NCI-H1436 (cell line): ENCODE measurements at regions not wholly inside any gene's neighbourhood (a gene's known extent, or its start where the extent isn't known, plus 50 kb on each side); places are given as distances from the start of the nearest gene placed in this dataset.

Experiments
- DNase-seq: peaks from one replicate; lab custom pipeline; 2025; lab: John Stamatoyannopoulos, UW

GRCh38 chr4:28675582-28675981 is 1814.9 kb downstream of the STIM2 start:
- no peak for DNase-seq

DNA sequence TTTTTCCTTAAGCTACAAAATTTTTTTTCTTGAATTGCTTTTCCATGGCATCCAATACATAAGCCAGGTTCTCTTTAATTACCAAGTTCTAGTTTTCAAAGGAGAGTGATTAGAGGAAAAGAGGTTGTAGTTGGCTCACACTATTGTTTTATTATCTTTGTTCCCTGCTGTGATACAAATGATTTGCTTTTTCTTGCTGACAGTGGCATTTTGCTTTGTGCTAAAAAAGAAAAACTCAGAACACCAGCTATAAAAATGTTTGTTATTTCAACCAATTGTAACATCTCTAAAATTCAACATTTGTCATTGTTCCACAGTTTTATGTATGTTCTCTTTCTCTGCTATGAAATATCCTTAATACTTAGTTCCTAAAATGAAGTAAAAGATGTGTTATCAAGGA is 1817.2 kb downstream of the STIM2 start:
- no peak for DNase-seq

GRCh38 chr4:28682847-28683246 is 1822.2 kb downstream of the STIM2 start:
- no peak for DNase-seq

- no peak for DNase-seq
Observed at GRCh38 chr4:28686618-28687017, 1826.0 kb downstream of the STIM2 start.

DNA sequence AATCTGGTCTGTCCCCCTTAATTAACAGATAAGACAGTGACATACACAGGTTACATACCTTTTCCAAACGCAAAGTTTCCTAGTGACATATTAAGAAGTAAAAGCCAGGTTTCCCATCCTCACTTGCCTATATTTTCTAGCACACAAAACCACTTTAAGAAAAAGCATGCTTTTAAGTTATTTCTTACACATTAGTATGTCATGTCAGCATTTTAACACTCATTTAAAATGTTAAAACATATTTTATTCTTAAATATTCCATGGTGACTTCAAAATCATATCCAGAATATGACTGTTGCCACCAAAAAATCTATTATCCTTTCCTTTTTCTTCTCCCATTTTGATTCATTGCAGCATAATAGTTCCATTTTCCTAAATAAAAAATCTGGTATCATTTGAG is 1830.2 kb downstream of the STIM2 start:
- no peak for DNase-seq

DNA sequence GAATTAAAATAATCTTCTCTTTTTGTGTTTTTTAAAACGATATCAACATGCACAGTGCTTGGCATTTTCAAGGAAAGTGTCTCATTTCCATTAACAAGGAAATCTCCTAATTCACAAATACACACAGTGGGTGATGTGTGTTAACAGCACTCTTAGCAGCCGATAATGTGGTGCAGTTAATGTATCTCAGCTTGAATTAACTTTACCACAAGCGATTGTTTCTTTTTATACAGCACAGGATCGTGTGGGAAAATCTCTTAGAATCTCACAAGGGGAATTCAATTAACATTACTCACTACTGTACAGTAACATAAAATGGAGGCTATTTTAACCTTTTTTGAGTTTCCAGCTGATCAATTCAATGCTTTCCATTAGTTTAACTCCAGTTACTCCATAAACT is 1841.9 kb downstream of the STIM2 start:
- no peak for DNase-seq

GRCh38 chr4:28709891-28710290 is 1849.2 kb downstream of the STIM2 start:
- no peak for DNase-seq

DNA sequence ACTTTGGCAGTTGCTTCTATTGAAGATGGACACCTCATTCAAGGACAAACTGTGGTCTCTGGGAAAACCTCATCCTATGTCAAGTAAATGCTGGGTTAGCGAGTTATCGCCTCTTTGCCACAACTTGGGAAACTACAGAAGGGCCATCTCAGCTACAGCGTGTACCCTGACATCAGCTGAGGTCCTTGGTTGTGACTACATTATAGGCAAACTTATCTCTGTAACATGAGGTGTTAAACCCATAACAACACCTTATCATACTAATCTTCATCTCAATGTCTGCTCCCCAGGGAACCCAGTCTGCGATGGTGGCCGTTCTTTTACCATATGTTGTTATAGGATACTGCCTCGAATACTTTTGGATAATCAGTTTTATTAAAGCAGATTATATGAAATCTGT is 1862.7 kb downstream of the STIM2 start:
- DNase-seq: no peak

- no peak for DNase-seq
Observed at GRCh38 chr4:28724239-28724638, 1863.6 kb downstream of the STIM2 start.

- DNase-seq: no peak
Observed at GRCh38 chr4:28730304-28730703, 1869.7 kb downstream of the STIM2 start.

DNA sequence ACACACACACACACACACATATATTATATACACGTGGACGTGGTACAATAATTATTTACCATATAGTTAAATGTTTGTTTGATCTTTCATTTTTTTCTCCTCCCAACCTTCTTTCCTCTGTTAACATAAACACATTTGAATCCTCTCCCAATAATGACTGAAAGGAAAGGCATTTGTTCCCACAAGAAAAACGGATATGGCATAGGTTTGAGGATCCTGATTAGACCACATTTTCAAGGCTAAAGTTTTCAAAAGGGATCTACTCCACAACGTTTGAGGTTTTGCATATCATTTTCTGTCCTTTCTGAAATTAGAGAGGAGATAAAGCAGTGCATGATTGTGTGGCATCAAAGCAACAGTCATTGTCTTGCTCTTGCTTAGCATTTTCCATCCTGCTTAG is 1883.4 kb downstream of the STIM2 start:
- DNase-seq: no peak

DNA sequence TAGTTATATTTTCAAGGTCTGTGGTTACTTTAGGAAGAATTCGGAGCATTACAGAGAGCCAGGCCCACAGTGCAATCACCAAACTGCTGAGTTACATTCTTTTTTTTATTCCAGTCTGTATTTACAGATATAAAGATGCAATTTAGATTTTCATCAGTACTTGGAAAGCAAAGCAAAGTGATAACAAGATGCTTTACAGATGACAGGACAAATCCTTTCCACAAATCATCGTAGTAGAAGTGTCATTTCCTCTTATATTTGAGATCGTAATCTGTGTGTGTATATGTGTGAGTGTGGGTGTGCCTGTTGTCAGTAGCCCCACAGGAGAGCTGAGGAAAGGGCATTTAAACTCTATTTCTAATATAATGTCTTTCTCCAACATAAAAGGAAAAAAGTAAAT is 1893.7 kb downstream of the STIM2 start:
- no peak for DNase-seq

DNA sequence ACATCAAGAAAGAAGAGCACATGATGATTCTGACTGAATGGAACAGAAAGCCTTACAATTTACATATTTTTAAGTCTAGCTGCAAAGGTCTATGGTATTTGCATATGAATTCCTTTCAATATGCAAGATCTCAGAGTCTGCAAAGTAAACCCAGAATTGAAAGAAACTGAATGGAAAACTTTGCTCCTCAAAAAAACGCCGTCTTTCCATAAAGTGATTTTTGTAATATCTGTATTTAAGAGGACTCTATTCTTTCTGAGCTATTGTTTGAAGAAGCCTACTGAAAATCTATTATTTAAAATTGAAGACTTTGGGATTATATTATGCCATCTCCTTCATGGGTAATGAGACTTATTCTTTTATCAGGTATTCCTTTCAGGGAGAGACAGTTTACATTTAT is 1894.4 kb downstream of the STIM2 start:
- no peak for DNase-seq

DNA sequence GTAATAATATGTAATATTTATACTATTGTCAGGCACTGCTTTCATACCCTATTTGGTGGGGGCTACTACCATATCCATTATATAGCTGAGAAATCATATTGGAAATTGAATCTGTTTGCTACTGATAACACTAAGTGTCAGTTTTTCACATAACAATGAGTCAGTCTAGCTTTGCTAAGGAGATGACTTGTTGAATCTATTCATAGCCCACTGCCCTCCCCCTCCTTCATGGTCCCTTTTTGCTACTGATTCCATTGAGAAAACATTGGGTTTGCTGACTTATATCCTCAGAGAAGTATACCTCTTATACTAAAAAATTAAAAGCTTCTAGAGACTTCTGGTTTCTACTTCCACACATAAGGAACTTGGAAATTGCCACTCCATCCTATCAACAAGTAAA is 1898.4 kb downstream of the STIM2 start:
- no peak for DNase-seq

DNA sequence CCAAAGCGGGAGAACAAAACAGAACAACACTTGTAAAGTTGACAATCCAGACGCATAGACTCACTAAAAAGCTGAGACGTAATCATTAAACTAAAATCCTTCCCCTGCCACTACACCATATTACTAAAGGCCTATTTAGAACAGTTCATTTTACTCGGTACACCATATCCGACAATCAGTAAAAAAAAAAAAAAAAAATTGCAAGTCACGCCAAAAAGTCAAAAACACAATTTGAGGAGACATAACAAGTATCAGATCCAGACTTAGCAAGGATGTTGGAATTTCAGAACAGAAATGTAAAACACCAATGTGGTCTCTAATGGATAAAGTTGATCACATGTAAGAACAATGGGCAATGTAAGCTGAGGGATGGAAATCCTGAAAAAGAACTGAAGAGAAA is 1899.4 kb downstream of the STIM2 start:
- no peak for DNase-seq

DNA sequence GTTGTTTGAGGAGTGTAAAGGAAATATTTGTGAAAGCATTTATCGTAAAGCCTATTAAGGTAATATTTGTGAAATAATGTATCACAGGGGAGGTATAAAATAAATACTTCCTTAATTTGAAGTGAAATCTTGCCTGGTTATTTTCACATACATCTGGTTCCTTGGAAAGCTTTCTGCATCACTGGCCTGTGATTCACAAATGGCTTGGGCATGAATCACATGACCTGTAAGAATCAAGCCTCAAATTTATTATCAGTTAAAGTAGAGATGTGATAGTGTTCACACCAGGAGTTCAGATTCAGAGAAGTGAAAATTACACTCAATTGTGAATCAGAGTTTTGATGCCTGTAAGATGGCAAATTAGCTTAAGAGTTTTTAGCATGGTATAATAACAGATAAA is 1911.4 kb downstream of the STIM2 start:
- no peak for DNase-seq

GRCh38 chr4:28772788-28773187 is 1912.1 kb downstream of the STIM2 start:
- DNase-seq: no peak

DNA sequence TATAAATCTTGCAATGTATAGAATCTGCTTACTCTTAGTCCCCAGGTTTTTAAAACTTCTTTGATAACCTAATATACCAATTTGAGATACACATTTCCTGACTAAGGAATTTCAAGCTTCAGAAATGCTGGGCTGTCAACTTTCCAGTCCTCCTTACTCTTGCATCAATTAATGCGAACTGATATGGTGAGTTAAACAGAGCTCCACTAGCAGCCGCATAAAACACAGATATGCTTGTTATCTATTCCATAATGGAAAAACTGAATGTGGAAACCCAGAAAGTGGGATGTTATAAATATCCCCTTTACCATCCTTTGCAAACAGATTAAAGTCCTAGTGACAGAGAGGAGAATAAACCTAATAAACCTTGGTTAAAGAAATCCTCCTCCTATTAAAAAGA is 1913.7 kb downstream of the STIM2 start:
- no peak for DNase-seq

GRCh38 chr4:28776004-28776403 is 1915.4 kb downstream of the STIM2 start:
- DNase-seq: no peak

GRCh38 chr4:28784188-28784587 is 1923.5 kb downstream of the STIM2 start:
- no peak for DNase-seq

DNA sequence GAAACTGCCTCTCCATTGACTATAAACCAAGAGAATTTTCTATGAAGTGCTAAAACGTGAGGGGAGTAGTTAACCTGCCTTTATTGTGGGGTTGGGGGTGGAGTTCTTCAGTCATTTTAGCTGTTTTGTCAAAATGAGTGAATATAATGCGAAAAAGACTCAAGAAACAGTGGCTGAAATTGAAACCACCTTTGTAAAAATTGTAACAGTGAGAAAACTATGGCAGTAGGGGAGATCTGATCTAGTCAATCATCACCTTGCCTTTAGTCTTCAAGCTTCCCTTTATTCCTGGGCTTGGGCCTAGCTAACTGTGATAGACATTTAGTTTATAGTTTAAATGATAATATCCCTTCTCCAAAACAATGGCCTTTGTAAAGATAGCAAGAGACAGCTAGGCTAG is 1927.3 kb downstream of the STIM2 start:
- no peak for DNase-seq

- no peak for DNase-seq
Observed at GRCh38 chr4:28788929-28789490, 1928.4 kb downstream of the STIM2 start.

- no peak for DNase-seq
Observed at GRCh38 chr4:28792917-28793597, 1927.1 kb upstream of the PCDH7 start.

DNA sequence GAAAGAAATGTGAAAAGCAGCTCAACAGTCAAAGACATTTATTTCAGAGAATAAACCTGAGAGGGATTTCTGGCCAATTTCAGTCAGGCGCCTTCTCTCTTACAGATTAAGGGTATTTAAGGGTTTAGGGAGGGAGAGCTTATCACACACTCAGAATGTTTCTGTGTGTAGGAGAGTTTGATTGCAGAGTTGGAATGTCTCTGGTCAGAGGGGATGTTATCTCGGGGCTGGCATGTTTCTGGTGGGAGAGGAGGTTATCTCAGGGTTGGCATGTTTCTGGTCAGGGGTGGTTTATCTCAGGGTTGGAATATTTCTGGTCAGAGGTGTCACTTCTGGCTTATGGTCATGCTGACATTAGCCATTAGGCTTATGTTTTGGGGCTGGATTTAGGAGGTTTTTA is 1920.5 kb upstream of the PCDH7 start:
- no peak for DNase-seq
